ENCODE measurements at regions not wholly inside any gene's neighbourhood (a gene's known extent, or its start where the extent isn't known, plus 50 kb on each side); places are given as distances from the start of the nearest gene placed in this dataset.

DNA sequence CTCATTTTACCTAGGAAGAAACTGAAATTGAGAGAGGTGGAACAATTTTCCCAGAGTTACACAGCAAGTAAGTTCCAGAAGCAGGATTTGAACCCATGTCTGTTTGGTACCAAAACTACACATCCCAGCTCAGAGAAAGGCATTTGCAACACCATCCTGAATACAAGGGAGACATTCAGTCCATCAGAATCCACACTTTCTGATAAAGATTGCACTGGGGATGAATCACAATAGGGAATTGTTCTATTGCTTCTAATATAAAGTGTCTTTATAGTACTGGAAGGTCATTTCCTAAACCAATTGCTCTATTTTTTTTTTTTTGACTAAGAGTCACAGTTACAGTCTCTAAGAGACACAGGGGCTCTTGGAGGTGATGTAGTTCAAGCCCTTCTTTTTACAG, 208.1 kb upstream of the CADM1 start:
- Mint-ChIP-seq H3K27ac (no peak overlapping the region), H3K9me3 (no peaks in the 10 kb centered on the region), H3K4me1 (no peaks in the 10 kb centered on the region), H3K4me3 (no peak overlapping the region), H3K36me3 (ENCODE audit: low read depth) (no peaks in the 10 kb centered on the region), H3K27me3 (ENCODE audit: insufficient read depth) (peaks cover 11% of the 10 kb centered on the region)
- no peak overlapping the region for H3K4me3 ChIP-seq (ENCODE audit: low read length)
- no peaks in the 10 kb centered on the region for H3K27me3 ChIP-seq (ENCODE audit: control insufficient read depth, insufficient read depth, low read length, poor library complexity, severe bottlenecking)
- TF ChIP-seq, protein P1, sequence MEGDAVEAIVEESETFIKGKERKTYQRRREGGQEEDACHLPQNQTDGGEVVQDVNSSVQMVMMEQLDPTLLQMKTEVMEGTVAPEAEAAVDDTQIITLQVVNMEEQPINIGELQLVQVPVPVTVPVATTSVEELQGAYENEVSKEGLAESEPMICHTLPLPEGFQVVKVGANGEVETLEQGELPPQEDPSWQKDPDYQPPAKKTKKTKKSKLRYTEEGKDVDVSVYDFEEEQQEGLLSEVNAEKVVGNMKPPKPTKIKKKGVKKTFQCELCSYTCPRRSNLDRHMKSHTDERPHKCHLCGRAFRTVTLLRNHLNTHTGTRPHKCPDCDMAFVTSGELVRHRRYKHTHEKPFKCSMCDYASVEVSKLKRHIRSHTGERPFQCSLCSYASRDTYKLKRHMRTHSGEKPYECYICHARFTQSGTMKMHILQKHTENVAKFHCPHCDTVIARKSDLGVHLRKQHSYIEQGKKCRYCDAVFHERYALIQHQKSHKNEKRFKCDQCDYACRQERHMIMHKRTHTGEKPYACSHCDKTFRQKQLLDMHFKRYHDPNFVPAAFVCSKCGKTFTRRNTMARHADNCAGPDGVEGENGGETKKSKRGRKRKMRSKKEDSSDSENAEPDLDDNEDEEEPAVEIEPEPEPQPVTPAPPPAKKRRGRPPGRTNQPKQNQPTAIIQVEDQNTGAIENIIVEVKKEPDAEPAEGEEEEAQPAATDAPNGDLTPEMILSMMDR (conservative IDR thresholded peaks at IDR 0.05), result no peak
- H3K9me3 ChIP-seq (ENCODE audit: control insufficient read depth, low read length), result no peaks in the 10 kb centered on the region
- no peak overlapping the region for H3K9ac ChIP-seq (ENCODE audit: extremely low read depth, low read length, poor library complexity, severe bottlenecking)
- no peaks in the 10 kb centered on the region for H3K36me3 ChIP-seq (ENCODE audit: control insufficient read depth, insufficient read depth, low read length)
- H3K4me1 ChIP-seq (ENCODE audit: control insufficient read depth, insufficient read depth, low read length), result no peaks in the 10 kb centered on the region
- no peak overlapping the region for H3K27ac ChIP-seq (ENCODE audit: low read depth, low read length)
- DNase-seq, result no peak

- Histone ChIP-seq H3K4me1 (ENCODE audit: control insufficient read depth, insufficient read depth, low read length) (peaks cover 3% of the 10 kb centered on the region), H3K36me3 (ENCODE audit: control insufficient read depth, insufficient read depth, low read length) (no peaks in the 10 kb centered on the region), H3K27me3 (ENCODE audit: control insufficient read depth, insufficient read depth, low read length, poor library complexity, severe bottlenecking) (no peaks in the 10 kb centered on the region), H3K9me3 (ENCODE audit: control insufficient read depth, low read length) (no peaks in the 10 kb centered on the region), H3K27ac (ENCODE audit: low read depth, low read length) (no peak overlapping the region), H3K9ac (ENCODE audit: extremely low read depth, low read length, poor library complexity, severe bottlenecking) (no peak overlapping the region), H3K4me3 (ENCODE audit: low read length) (no peak overlapping the region)
- Mint-ChIP-seq H3K27ac (no peak overlapping the region), H3K27me3 (ENCODE audit: insufficient read depth) (peaks cover 11% of the 10 kb centered on the region), H3K9me3 (no peaks in the 10 kb centered on the region), H3K4me1 (peaks cover 1% of the 10 kb centered on the region), H3K36me3 (ENCODE audit: low read depth) (no peaks in the 10 kb centered on the region), H3K4me3 (no peak overlapping the region)
- 93 to 94% methylated on average over 15 to 20 of the region's 20 CpGs for WGBS, 2 experiments (ENCODE audit: insufficient coverage in 1 of 2, insufficient read length in 1 of 2)
- DNase-seq, result peak; percentile 19
- TF ChIP-seq, protein P1 (conservative IDR thresholded peaks at IDR 0.05), result no peak
These were observed 206.8 kb upstream of the CADM1 start for GRCh38 chr11:115710980-115711379.

DNA sequence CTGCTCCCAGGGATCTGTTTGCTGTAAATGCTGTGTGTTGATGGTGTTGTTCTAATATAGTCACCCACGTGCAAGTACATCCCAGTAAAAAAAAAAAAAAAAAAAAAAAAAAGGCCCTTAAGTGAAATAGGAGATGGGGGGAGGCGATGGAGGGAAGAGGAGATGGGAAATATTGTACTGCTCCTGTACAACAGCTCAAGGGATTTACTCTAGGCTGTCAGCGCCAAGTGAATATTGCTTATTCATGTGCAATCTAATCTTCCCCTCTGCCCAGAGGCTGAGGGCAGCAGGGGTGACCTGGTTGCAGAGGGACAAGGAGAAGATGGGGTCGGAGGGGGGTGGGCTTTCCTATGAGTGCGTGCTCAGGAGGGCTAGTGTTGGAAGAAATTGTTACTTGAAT, 206.2 kb upstream of the CADM1 start:
- Histone ChIP-seq H3K9ac (ENCODE audit: extremely low read depth, low read length, poor library complexity, severe bottlenecking) (no peak overlapping the region), H3K36me3 (ENCODE audit: control insufficient read depth, insufficient read depth, low read length) (no peaks in the 10 kb centered on the region), H3K4me3 (ENCODE audit: low read length) (no peak overlapping the region), H3K27me3 (ENCODE audit: control insufficient read depth, insufficient read depth, low read length, poor library complexity, severe bottlenecking) (no peaks in the 10 kb centered on the region), H3K9me3 (ENCODE audit: control insufficient read depth, low read length) (no peaks in the 10 kb centered on the region), H3K27ac (ENCODE audit: low read depth, low read length) (no peak overlapping the region), H3K4me1 (ENCODE audit: control insufficient read depth, insufficient read depth, low read length) (peaks cover 3% of the 10 kb centered on the region)
- H3K9me3 Mint-ChIP-seq, result no peaks in the 10 kb centered on the region
- H3K4me3 Mint-ChIP-seq, result no peak overlapping the region
- H3K27me3 Mint-ChIP-seq (ENCODE audit: insufficient read depth), result peaks cover 5% of the 10 kb centered on the region
- DNase-seq, result peak; percentile 10
- peaks cover 1% of the 10 kb centered on the region for H3K4me1 Mint-ChIP-seq
- no peak overlapping the region for H3K27ac Mint-ChIP-seq
- no peaks in the 10 kb centered on the region for H3K36me3 Mint-ChIP-seq (ENCODE audit: low read depth)
- 95% methylated on average over 5 of the region's 5 CpGs; no CpG with 5 or more reads in 1 of the 2 experiments for WGBS, 2 experiments (ENCODE audit: insufficient coverage in 1 of 2, insufficient read length in 1 of 2)
- TF ChIP-seq, protein P1 (conservative IDR thresholded peaks at IDR 0.05), result no peak

Data from endodermal cell (in vitro differentiated cells).